Sigmoid colon (tissue), 4 donors: ENCODE measurements at regions not wholly inside any gene's neighbourhood (a gene's known extent, or its start where the extent isn't known, plus 50 kb on each side); places are given as distances from the start of the nearest gene placed in this dataset.

Source experiments
- POLR2AphosphoS5 ChIP-seq, 4 donors: sonication (generic); formaldehyde crosslinking; IDR thresholded peaks; one replicate each; pipeline ENCODE4 v1.6.1; 2017; ENCODE audit warnings: antibody characterized with exemption in 4 of 4
- TF ChIP-seq, protein P1 (sequence below), 4 experiments: fragments of 450-650 bp in 3 of 4; fragments of 200-600 bp in 1 of 4; IDR thresholded peaks; one replicate each; pipeline ENCODE4 v1.5.1; 2016 to 2019; ENCODE audit warnings: antibody characterized with exemption in 4 of 4, mild to moderate bottlenecking in 3 of 4, moderate library complexity in 2 of 4

DNA sequence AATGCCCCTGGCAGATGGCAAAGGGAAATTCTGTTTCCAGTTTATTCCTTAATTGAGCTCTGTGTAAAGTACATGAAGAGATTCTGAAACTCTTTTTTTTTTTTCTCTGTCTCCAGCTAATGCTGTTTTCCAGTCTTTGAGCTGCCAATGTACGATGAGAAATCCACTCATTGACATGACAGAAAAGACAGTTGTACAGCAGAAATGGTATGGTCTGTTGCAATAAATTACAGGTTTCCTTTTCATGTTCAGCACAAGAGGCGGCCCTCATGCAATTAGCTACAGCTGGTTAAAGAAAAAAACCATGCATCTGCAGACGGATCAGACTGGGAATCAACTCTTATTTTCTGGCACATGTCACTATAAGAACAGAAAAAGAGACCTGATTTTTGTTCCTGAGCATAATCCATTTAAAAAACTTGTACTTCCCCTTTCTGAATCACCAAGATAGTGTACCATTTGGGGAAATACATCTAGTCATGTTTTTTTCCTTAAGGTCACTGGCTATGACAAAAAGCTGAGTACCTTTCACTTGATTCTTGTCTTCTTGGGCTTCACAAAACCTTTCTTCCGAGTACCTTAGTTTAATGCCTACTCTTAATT lies 289.8 kb upstream of the PREP start:
- TF ChIP-seq, protein P1, sequence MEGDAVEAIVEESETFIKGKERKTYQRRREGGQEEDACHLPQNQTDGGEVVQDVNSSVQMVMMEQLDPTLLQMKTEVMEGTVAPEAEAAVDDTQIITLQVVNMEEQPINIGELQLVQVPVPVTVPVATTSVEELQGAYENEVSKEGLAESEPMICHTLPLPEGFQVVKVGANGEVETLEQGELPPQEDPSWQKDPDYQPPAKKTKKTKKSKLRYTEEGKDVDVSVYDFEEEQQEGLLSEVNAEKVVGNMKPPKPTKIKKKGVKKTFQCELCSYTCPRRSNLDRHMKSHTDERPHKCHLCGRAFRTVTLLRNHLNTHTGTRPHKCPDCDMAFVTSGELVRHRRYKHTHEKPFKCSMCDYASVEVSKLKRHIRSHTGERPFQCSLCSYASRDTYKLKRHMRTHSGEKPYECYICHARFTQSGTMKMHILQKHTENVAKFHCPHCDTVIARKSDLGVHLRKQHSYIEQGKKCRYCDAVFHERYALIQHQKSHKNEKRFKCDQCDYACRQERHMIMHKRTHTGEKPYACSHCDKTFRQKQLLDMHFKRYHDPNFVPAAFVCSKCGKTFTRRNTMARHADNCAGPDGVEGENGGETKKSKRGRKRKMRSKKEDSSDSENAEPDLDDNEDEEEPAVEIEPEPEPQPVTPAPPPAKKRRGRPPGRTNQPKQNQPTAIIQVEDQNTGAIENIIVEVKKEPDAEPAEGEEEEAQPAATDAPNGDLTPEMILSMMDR (IDR thresholded peaks at IDR 0.05) = no peak
- TF ChIP-seq POLR2AphosphoS5 (IDR thresholded peaks at IDR 0.05) = no peak
